IMR-90 (cell line): ENCODE measurements at regions not wholly inside any gene's neighbourhood (a gene's known extent, or its start where the extent isn't known, plus 50 kb on each side); places are given as distances from the start of the nearest gene placed in this dataset.

Experiments
- ATAC-seq: fragments of 200-7000 bp; cut with Tn5 transposase; 2 replicates; pipeline ENCODE4 v1.9.1; 2020; ENCODE audit warnings: low read depth, mild to moderate bottlenecking, moderate library complexity
- BruUV-seq: library from RNA; stranded (reverse); fragments of 400-500 nt; replicated peaks from 2 replicates; lab custom pipeline; 2021; lab: Mats Ljungman, UMichigan
- CTCF ChIA-PET: fragments of 300-600 bp; formaldehyde crosslinking; extraction: SDS; loops from one replicate; lab custom pipeline; 2021; ENCODE audit warnings: antibody characterized with exemption; lab: Yijun Ruan, JAX
- POLR2A ChIA-PET: fragments of 300-600 bp; sonication (Branson Sonifier 250); formaldehyde crosslinking; loops from one replicate; lab custom pipeline; 2022; ENCODE audit warnings: antibody characterized with exemption; ENCODE audit not compliant: unreplicated experiment; lab: Charles Lee
- DNase-seq: peaks from one replicate; pipeline ENCODE4 v3.0.0; 2013
- H2AFZ ChIP-seq: replicated peaks from 2 replicates; pipeline ENCODE3; 2013; ENCODE audit warnings: low read length, mild to moderate bottlenecking; ENCODE audit not compliant: poor library complexity
- H2AK5ac ChIP-seq: 2 replicates; pipeline ENCODE4 v1.6.1; 2013; ENCODE audit warnings: low read depth, low read length, inconsistent platforms
- H2AK9ac ChIP-seq: replicated peaks from 2 replicates; pipeline ENCODE3; 2013; ENCODE audit warnings: mild to moderate bottlenecking, low read depth, low read length, moderate library complexity; ENCODE audit not compliant: poor library complexity
- H2BK120ac ChIP-seq: 2 replicates; pipeline ENCODE4 v1.6.1; 2013; ENCODE audit warnings: low read depth, low read length, inconsistent platforms
- H2BK15ac ChIP-seq: 3 replicates; pipeline ENCODE4 v1.6.1; 2013; ENCODE audit warnings: low read depth, low read length, inconsistent platforms
- H2BK20ac ChIP-seq: 2 replicates; pipeline ENCODE4 v1.6.1; 2013; ENCODE audit warnings: low read depth, mild to moderate bottlenecking, inconsistent platforms, low read length, moderate library complexity
- H2BK5ac ChIP-seq: 2 replicates; pipeline ENCODE4 v1.6.1; 2013; ENCODE audit warnings: mild to moderate bottlenecking, low read depth, low read length, inconsistent platforms; ENCODE audit not compliant: poor library complexity, severe bottlenecking
- H3K14ac ChIP-seq: replicated peaks from 2 replicates; pipeline ENCODE4 v1.6.1; 2013; ENCODE audit warnings: low read depth, low read length, inconsistent platforms
- H3K18ac ChIP-seq: 2 replicates; pipeline ENCODE4 v1.6.1; 2013; ENCODE audit warnings: low read depth, low read length, control low read depth
- H3K23ac ChIP-seq: 2 replicates; pipeline ENCODE4 v1.6.1; 2013; ENCODE audit warnings: low read depth, low read length, inconsistent platforms
- H3K27ac ChIP-seq: 2 replicates; pipeline ENCODE4 v1.5.1; 2013; ENCODE audit warnings: mild to moderate bottlenecking, control low read depth, low read length; ENCODE audit not compliant: insufficient read depth
- H3K27me3 ChIP-seq: 2 replicates; pipeline ENCODE4 v1.6.1; 2013; ENCODE audit warnings: low read length; ENCODE audit not compliant: control insufficient read depth, insufficient read depth
- H3K36me3 ChIP-seq: 2 replicates; pipeline ENCODE4 v1.6.1; 2013; ENCODE audit warnings: low read length, mixed read lengths; ENCODE audit not compliant: control insufficient read depth, insufficient read depth
- H3K4ac ChIP-seq: 2 replicates; pipeline ENCODE4 v1.6.1; 2013; ENCODE audit warnings: low read depth, low read length, inconsistent platforms
- H3K4me1 ChIP-seq: 2 replicates; pipeline ENCODE4 v1.6.1; 2013; ENCODE audit warnings: low read length, mixed read lengths; ENCODE audit not compliant: control insufficient read depth, insufficient read depth
- H3K4me2 ChIP-seq: 2 replicates; pipeline ENCODE4 v1.6.1; 2013; ENCODE audit warnings: low read depth, mild to moderate bottlenecking, control low read depth, low read length, moderate library complexity
- H3K4me3 ChIP-seq: 2 replicates; pipeline ENCODE4 v1.5.1; 2013; ENCODE audit warnings: low read depth, mild to moderate bottlenecking, control low read depth, low read length, moderate library complexity; ENCODE audit not compliant: insufficient read depth
- H3K56ac ChIP-seq: 2 replicates; pipeline ENCODE4 v1.6.1; 2013; ENCODE audit warnings: low read length, inconsistent platforms; ENCODE audit not compliant: insufficient read depth; ENCODE audit errors: extremely low read depth
- H3K79me1 ChIP-seq, 2 experiments: 2 replicates each; pipeline ENCODE4 v1.6.1; 2013; ENCODE audit warnings: low read length in 2 of 2, inconsistent platforms in 1 of 2, low read depth in 1 of 2
- H3K9ac ChIP-seq: 2 replicates; pipeline ENCODE4 v1.6.1; 2013; ENCODE audit warnings: low read depth, low read length, control low read depth
- H3K9me1 ChIP-seq: 2 replicates; pipeline ENCODE4 v1.6.1; 2013; ENCODE audit warnings: low read length, inconsistent platforms; ENCODE audit not compliant: insufficient read depth
- H3K9me3 ChIP-seq: 2 replicates; pipeline ENCODE4 v1.6.1; 2013; ENCODE audit warnings: low read length; ENCODE audit not compliant: control insufficient read depth, insufficient read depth
- H4K20me1 ChIP-seq: 2 replicates; pipeline ENCODE4 v1.6.1; 2013; ENCODE audit warnings: low read length, inconsistent platforms; ENCODE audit not compliant: insufficient read depth
- H4K5ac ChIP-seq: 2 replicates; pipeline ENCODE4 v1.6.1; 2013; ENCODE audit warnings: mild to moderate bottlenecking, low read depth, low read length, control low read depth
- H4K8ac ChIP-seq, 2 experiments: 2 replicates each; pipeline ENCODE4 v1.6.1; 2013; ENCODE audit warnings: low read depth in 2 of 2, low read length in 2 of 2, control low read depth in 1 of 2, inconsistent platforms in 1 of 2
- H4K91ac ChIP-seq: 2 replicates; pipeline ENCODE4 v1.6.1; 2013; ENCODE audit warnings: low read depth, low read length, inconsistent platforms; ENCODE audit not compliant: insufficient read depth
- BHLHE40 ChIP-seq: fragments of 150-350 bp; IDR thresholded peaks from 2 replicates; pipeline ENCODE4 v1.6.1; 2016; ENCODE audit warnings: mild to moderate bottlenecking, low read depth, low read length
- FOS ChIP-seq: fragments of 150-350 bp; IDR thresholded peaks from 2 replicates; pipeline ENCODE4 v1.6.1; 2016; ENCODE audit warnings: low read depth, low read length
- MAZ ChIP-seq: IDR thresholded peaks from 2 replicates; pipeline ENCODE4 v1.6.1; 2012; ENCODE audit warnings: low read depth, mild to moderate bottlenecking, low read length, improper control_type of control experiment, moderate library complexity, borderline replicate concordance
- RFX5 ChIP-seq: IDR thresholded peaks from 2 replicates; pipeline ENCODE4 v1.8.0; 2012; ENCODE audit warnings: low read depth, mild to moderate bottlenecking, low read length, moderate library complexity
- SMC3 ChIP-seq: fragments of 150-350 bp; IDR thresholded peaks from 2 replicates; pipeline ENCODE4 v1.6.1; 2016; ENCODE audit warnings: low read depth, mild to moderate bottlenecking, antibody characterized with exemption, low read length, moderate library complexity
- WGBS, 2 experiments: methylation state at CpG; one replicate each; pipeline versions ENCODE4 v1.1.5 to v1.1.7; 2013; ENCODE audit warnings: missing lambda C conversion rate in 2 of 2; ENCODE audit not compliant: insufficient read length in 1 of 2; ENCODE audit errors: extremely low coverage in 2 of 2; 5-methylcytosine and 5-hydroxymethylcytosine counted together
- dilution Hi-C: fragments of 300-500 bp; cut with HindIII; formaldehyde crosslinking; loops from one replicate; pipeline ENCODE4 v1.14.3; 2018; ENCODE audit warnings: low sequenced_read_pairs; ENCODE audit not compliant: unreplicated experiment
- in situ Hi-C: fragments of 300-500 bp; cut with MboI; formaldehyde crosslinking; loops from 3 replicates; pipeline ENCODE4 v1.14.3; 2019; ENCODE audit warnings: low sequenced_read_pairs, inconsistent platforms, mixed read lengths
- intact Hi-C: fragments of 100-400 bp; cut with micrococcal nuclease; formaldehyde crosslinking; loops from 2 replicates; pipeline ENCODE4 v1.10.0; 2022
- TF ChIP-seq, protein P1 (sequence below): fragments of 150-350 bp; IDR thresholded peaks from 2 replicates; pipeline ENCODE4 v1.6.1; 2017; ENCODE audit warnings: mild to moderate bottlenecking, antibody characterized with exemption, low read length, low read depth

DNA sequence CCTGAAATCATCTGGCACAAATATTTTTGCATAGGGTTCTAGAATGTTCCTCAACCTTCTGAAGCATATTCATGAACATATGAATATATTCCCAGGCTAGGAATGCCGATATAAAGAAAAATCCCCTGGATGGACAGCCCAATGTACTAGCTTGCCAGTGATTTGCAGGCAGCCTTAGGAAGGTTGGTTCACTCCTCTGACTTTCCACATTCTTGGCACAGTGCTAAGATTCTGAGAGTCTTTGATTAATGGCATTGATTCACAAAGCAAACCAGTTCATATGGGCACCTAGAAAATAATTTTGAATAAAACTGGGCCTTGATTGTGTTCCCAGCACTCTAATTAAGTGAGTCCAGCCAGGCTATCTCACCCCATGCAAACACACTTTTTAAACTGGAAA lies 56.9 kb upstream of the ENPP4 start:
- WGBS, 2 experiments, result no CpG with 5 or more reads among the region's 1 CpG
- Histone ChIP-seq H3K36me3 (no peaks in the 10 kb centered on the region), H3K4me3 (no peak overlapping the region), H2BK120ac (no peak overlapping the region), H4K20me1 (no peaks in the 10 kb centered on the region), H3K27me3 (no peaks in the 10 kb centered on the region), H4K8ac (no peak overlapping the region), H3K14ac (no peak overlapping the region), H3K56ac (no peak overlapping the region), H2BK15ac (no peak overlapping the region), H3K79me1 (no peaks in the 10 kb centered on the region), H3K27ac (no peak overlapping the region), H3K4ac (no peak overlapping the region), H3K9me1 (no peaks in the 10 kb centered on the region), H3K9me3 (no peaks in the 10 kb centered on the region), H2AK5ac (no peak overlapping the region), H4K91ac (no peak overlapping the region), H2AFZ (no peak overlapping the region), H2BK20ac (no peak overlapping the region), H3K23ac (no peak overlapping the region), H4K5ac (no peak overlapping the region), H2AK9ac (no peak overlapping the region), H3K4me2 (no peak overlapping the region), H2BK5ac (no peak overlapping the region), H3K18ac (no peak overlapping the region), H3K9ac (no peak overlapping the region), H3K4me1 (no peaks in the 10 kb centered on the region)
- POLR2A ChIA-PET, result no interaction called here
- in situ Hi-C loops (no loop called here), intact Hi-C loops (loop anchor here (1.0 kb wide), 1 partner anchor 38 kb away; no protein-coding TSS in a partner anchor), dilution Hi-C loops (no loop called here)
- no peak for ATAC-seq
- CTCF ChIA-PET, result interaction anchor here (0.5 kb wide), 1 partner anchor 1114 kb away, joined by 3 read pairs; no protein-coding TSS in a partner anchor
- no peak for DNase-seq
- BruUV-seq, result no TSS peak
- TF ChIP-seq BHLHE40, result no peak
- no peak for TF ChIP-seq RFX5
- TF ChIP-seq SMC3, result no peak
- no peak for TF ChIP-seq FOS
- TF ChIP-seq, protein P1, sequence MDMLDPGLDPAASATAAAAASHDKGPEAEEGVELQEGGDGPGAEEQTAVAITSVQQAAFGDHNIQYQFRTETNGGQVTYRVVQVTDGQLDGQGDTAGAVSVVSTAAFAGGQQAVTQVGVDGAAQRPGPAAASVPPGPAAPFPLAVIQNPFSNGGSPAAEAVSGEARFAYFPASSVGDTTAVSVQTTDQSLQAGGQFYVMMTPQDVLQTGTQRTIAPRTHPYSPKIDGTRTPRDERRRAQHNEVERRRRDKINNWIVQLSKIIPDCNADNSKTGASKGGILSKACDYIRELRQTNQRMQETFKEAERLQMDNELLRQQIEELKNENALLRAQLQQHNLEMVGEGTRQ, result no peak
- no peak for TF ChIP-seq MAZ
